ENCODE measurements at regions not wholly inside any gene's neighbourhood (a gene's known extent, or its start where the extent isn't known, plus 50 kb on each side); places are given as distances from the start of the nearest gene placed in this dataset.

DNA sequence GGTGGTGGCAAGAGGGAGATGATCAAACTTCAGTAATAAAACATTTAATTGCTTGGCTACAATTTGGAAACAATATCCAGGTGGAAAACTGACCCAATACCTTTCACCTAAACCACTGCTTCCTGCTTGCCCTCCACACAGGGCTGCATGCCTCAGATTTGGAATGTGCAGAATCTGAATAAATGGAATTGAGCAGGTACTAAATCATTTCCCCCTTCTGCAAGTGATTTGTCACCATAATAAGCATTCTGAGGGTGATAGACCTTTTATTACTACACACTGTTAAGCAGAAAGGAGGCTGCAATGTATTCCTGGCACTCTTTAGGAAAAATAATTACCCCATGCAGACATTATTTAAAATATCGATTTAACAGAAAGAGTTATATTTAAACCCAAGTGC lies 291.8 kb downstream of the IDS start:
- H3K36me3 ChIP-seq = no peaks in the 10 kb centered on the region
- no peak for DNase-seq
- no peaks in the 10 kb centered on the region for H3K4me1 ChIP-seq
- TF ChIP-seq, protein P1, sequence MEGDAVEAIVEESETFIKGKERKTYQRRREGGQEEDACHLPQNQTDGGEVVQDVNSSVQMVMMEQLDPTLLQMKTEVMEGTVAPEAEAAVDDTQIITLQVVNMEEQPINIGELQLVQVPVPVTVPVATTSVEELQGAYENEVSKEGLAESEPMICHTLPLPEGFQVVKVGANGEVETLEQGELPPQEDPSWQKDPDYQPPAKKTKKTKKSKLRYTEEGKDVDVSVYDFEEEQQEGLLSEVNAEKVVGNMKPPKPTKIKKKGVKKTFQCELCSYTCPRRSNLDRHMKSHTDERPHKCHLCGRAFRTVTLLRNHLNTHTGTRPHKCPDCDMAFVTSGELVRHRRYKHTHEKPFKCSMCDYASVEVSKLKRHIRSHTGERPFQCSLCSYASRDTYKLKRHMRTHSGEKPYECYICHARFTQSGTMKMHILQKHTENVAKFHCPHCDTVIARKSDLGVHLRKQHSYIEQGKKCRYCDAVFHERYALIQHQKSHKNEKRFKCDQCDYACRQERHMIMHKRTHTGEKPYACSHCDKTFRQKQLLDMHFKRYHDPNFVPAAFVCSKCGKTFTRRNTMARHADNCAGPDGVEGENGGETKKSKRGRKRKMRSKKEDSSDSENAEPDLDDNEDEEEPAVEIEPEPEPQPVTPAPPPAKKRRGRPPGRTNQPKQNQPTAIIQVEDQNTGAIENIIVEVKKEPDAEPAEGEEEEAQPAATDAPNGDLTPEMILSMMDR (IDR thresholded peaks at IDR 0.05) = no peak
- TF ChIP-seq POLR2A (IDR thresholded peaks at IDR 0.05) = no peak
- H3K9me3 ChIP-seq = no peaks in the 10 kb centered on the region
- no peaks in the 10 kb centered on the region for H3K27me3 ChIP-seq
- no peak overlapping the region for H3K27ac ChIP-seq
- intact Hi-C loops (cut with DNase I; ENCODE audit: low total_unique reads) = no loop called here
- H3K4me3 ChIP-seq = no peak overlapping the region

DNA sequence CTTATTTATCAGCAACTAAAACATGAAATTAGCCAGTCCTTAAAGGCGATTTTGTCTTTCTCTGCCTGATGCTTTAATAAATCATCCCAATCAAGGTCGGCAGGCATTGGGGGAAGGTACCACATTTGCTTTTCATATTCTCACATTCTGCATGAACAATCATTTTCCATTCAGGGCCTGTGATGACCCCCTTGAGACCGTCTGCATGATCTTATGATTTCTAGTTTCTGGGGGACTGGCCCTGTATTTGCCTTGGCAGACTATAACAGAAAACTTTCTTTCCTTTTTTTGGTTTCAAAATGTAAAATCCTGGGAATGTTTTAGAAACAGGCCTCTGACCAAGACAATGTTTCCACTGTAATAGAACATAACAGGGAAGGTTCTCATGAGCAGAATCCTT lies 296.8 kb downstream of the IDS start:
- H3K27me3 ChIP-seq = no peaks in the 10 kb centered on the region
- H3K36me3 ChIP-seq = no peaks in the 10 kb centered on the region
- no peak overlapping the region for H3K4me3 ChIP-seq
- TF ChIP-seq, protein P1 (IDR thresholded peaks at IDR 0.05) = no peak
- TF ChIP-seq POLR2A (IDR thresholded peaks at IDR 0.05) = no peak
- no peaks in the 10 kb centered on the region for H3K9me3 ChIP-seq
- intact Hi-C loops (cut with DNase I; ENCODE audit: low total_unique reads) = no loop called here
- H3K4me1 ChIP-seq = no peaks in the 10 kb centered on the region
- no peak for DNase-seq
- H3K27ac ChIP-seq = no peak overlapping the region

DNA sequence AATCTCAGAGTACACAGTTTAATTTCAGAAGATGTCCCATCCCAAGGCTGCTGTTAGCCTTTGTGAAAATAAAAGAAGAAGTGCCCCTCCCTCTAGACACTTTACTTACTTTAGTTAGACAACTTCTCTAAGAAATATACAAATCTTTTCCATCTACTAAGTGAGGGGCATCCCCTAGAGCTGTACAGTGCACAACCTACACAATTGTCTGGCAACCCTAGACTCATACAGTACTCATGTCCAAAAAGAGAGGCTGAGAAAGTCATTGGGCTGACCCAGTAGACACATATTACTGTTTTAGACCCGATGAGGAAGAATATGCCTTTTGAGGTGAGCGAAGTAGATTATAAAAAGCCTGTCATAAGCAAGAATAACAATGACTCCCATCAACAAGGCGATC lies 297.6 kb downstream of the IDS start:
- H3K4me3 ChIP-seq = no peak overlapping the region
- intact Hi-C loops (cut with DNase I; ENCODE audit: low total_unique reads) = no loop called here
- no peak for DNase-seq
- H3K27ac ChIP-seq = no peak overlapping the region
- TF ChIP-seq POLR2A (IDR thresholded peaks at IDR 0.05) = no peak
- TF ChIP-seq, protein P1 (IDR thresholded peaks at IDR 0.05) = no peak
- no peaks in the 10 kb centered on the region for H3K27me3 ChIP-seq
- H3K9me3 ChIP-seq = no peaks in the 10 kb centered on the region
- H3K4me1 ChIP-seq = no peaks in the 10 kb centered on the region
- no peaks in the 10 kb centered on the region for H3K36me3 ChIP-seq

DNA sequence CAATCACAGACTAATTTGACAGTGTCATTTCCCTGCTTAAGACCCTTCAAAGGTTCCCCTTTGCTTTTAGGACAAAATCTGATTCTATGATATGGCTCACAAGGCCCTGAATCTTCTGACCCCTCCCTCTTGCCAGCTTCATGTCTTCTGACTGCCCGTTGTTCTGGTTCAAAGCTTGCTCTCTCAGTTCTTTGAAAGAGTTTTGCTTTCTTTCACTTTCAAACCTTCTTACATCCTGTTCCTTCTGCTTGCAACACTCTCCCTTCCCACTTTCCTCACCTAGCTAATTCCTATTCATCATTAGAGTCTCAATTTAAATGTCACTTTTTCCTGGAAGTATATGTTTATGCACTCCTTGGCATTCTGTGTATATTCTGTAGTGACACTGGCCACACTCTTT lies 299.2 kb downstream of the IDS start:
- intact Hi-C loops (cut with DNase I; ENCODE audit: low total_unique reads) = no loop called here
- Histone ChIP-seq H3K9me3 (no peaks in the 10 kb centered on the region), H3K4me3 (no peak overlapping the region), H3K4me1 (no peaks in the 10 kb centered on the region), H3K27ac (no peak overlapping the region), H3K36me3 (no peaks in the 10 kb centered on the region), H3K27me3 (no peaks in the 10 kb centered on the region)
- no peak for DNase-seq
- TF ChIP-seq, protein P1 (IDR thresholded peaks at IDR 0.05) = no peak
- no peak for TF ChIP-seq POLR2A (IDR thresholded peaks at IDR 0.05)

DNA sequence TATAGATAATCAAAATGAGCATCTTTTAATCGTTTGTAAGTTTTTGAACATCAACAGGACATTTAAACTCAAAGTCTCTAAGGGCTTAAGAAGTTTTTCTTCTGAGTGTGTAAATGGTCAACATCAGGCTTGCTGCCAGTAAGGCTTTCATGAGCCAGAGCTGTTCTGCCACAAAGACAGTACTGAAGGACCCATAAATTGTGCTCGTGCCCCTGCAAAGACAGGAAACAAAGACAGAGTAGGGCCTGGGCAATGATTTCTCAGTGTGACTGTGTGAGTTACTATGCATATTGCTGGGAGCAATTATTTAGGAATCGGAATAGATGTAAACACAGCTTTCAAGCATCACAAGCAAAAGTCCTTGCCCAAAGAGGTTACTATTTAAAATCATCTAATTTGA lies 300.0 kb downstream of the IDS start:
- no peak for DNase-seq
- Histone ChIP-seq H3K27me3 (no peaks in the 10 kb centered on the region), H3K4me3 (no peak overlapping the region), H3K4me1 (no peaks in the 10 kb centered on the region), H3K36me3 (no peaks in the 10 kb centered on the region), H3K27ac (no peak overlapping the region), H3K9me3 (no peaks in the 10 kb centered on the region)
- intact Hi-C loops (cut with DNase I; ENCODE audit: low total_unique reads) = no loop called here
- TF ChIP-seq POLR2A (IDR thresholded peaks at IDR 0.05) = no peak
- TF ChIP-seq, protein P1 (IDR thresholded peaks at IDR 0.05) = no peak
